Right renal pelvis (tissue), 4 donors: ENCODE measurements at regions not wholly inside any gene's neighbourhood (a gene's known extent, or its start where the extent isn't known, plus 50 kb on each side); places are given as distances from the start of the nearest gene placed in this dataset.
"Not testable (repeated sequence)": the region's sequence is repeated elsewhere in the genome, so short reads cannot be mapped to it uniquely, and the experiment has no call there.

Source experiments
- DNase-seq, 4 donors: peaks; one replicate each; pipeline ENCODE4 v3.0.0-alpha.2; 2013; ENCODE audit warnings: low read depth in 4 of 4, low spot score in 3 of 4, missing footprints in 1 of 4

DNA sequence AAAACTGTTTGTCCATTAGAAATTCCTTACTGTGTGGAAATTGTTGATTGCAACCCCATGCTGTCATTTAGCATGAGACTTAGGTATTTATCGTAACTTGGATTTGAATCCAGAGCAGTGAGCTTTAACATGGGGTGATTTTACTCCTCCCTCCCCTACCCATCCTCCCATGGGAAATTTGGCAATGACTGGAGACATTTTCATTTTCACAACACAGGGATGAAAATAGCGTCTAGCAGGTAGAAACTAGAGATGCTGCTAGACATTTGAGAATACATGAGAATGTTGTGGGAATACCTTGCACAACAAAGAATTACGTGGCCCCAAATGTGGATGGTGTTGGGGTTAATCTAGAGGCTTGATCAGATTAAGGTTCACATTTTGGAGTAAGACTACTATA is 191.3 kb upstream of the MPDZ start:
- no peak for DNase-seq

DNA sequence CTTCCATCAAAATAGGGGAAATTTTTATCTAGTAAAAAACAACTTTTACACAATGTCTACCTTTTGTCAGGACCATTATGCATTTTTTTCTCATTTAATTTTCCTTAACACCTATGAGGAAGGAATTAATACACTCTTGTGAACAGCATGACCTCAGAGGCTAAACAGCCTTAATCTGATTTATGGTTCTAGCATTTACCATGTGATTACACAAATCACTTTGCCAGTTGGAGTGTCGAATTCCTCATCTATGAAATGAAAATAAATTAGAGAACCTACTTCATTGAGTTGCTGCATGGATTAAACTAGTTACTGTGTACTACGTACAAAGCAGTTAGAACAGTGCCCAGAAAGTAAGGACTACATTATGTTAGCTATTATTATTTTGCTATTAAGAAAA is 187.7 kb upstream of the MPDZ start:
- no peak for DNase-seq

DNA sequence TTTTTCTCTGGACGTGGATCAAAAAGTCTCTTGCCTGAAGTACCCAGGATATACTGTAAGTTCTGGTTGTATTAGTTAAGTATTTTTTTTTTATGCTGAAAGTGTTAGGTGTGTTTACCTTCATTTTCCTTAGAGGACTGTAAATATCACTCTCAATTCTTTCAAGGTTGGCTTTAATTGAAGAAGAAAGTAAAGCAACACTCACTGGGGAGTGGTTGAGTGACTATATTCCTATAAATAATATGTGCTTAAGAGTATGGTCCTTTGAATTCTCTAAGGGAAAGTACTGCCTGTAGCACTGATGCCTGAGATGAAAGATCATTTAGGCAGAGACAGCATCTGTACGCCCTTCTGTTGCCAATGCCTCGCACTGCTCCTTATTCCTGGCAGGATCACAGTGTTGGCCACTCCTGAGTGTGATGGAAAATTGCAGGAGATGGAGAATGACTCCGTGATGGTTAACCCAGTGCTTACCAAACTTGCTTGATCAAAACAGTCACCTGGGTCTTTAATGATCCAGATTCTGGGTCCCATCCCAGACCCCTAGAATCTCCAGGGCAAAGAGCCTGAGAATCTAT is 182.0 kb upstream of the MPDZ start:
- DNase-seq, result no peak

DNA sequence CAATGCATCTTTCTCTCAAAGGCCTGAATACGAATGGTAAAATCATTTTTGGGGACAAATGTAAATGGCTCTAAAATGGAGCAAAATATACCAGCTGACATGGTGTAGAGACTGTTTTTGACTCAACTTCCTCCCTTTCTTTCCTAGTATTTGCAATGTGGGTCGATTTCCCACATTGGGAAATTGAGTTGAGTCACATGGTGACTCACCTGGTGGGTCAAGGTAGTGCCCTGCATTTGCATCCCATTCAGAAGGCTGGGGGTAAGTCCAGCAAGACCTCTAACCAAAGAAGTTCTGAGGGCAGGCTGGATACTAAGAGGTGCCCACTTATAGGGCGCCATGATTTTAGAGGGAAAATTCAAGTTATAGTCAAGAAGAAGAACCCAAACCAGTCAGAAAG is 179.6 kb upstream of the MPDZ start:
- no peak for DNase-seq

DNA sequence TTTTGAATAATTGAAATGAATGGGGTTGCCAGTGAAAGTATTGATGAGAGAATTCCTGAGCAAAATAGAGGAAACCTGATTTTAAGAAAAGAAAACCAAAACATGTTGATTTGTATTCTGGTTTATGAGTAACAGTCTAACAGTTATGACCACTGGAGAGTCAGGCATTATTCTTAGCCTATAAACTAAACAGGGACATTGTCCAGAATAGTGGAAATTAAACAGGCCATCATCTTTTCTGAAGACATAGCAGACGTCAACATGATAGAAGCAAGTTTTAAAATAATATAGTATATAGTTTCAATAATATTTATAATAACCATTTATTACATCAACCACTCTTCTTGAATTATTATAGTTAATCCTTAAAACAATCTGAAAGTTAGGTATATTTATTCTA is 178.3 kb upstream of the MPDZ start:
- no peak for DNase-seq

DNA sequence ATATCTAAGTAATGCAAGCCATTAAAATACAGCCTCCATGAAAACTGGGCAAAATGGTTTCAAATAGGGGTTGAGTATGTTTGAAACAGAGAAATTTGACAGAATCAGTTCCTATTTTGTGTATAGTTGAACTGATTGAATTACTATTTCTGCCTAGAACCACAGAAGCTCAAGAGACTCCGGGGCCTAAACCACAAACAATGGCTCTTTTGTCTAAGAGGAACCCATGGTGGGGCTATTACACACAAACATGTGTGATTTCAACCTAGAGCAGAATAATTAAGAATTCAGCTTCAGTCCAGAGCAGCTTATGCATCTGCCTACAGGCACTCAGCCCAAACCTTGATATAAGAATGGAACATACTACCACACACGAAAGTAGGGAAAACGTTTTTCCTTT is 171.2 kb upstream of the MPDZ start:
- no peak for DNase-seq

DNA sequence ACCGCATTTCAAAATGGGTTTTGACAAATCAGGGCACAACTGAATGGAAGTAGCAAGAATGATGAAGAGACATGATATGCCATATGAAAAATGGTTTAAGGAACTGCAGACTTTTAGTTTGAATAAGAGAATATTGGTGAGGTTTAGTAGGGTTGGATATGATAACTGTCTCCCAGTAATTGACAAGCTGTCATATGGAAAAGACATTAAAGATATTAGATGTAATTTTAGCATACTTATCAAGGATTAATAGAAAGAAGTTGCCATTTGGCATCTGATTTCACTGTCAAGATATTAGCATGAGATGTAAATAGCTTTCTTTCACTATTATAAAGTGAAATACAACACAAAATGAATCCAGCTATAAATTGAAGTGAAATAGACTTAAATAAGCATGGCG is 169.0 kb upstream of the MPDZ start:
- no peak for DNase-seq

DNA sequence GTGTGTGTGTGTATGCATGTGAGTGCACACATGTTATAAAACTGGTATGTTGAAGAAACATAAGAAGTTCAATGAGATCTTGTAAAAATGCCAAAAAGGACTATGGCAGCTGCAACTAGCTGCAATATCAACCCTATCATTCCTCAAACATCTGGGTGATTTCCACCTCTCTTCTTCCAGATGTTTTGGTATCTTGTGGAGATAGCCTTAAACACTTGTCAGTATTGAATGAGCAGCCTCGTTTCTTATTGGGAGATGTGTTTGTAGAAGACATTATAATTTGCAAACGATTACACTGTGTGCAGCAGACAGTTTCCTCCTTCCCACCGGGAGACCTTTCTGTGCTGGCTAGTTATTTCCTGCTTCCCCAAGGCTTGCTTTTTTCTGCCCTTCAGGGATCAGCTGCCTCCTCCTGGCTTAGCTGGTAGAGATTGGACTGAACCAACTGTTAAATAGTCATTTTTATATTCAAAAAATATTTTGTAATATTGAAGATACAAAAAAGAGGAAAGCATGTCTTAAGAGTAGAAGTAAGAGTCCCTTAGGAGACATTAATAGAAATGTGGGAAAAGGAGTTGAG is 168.4 kb upstream of the MPDZ start:
- no peak for DNase-seq

DNA sequence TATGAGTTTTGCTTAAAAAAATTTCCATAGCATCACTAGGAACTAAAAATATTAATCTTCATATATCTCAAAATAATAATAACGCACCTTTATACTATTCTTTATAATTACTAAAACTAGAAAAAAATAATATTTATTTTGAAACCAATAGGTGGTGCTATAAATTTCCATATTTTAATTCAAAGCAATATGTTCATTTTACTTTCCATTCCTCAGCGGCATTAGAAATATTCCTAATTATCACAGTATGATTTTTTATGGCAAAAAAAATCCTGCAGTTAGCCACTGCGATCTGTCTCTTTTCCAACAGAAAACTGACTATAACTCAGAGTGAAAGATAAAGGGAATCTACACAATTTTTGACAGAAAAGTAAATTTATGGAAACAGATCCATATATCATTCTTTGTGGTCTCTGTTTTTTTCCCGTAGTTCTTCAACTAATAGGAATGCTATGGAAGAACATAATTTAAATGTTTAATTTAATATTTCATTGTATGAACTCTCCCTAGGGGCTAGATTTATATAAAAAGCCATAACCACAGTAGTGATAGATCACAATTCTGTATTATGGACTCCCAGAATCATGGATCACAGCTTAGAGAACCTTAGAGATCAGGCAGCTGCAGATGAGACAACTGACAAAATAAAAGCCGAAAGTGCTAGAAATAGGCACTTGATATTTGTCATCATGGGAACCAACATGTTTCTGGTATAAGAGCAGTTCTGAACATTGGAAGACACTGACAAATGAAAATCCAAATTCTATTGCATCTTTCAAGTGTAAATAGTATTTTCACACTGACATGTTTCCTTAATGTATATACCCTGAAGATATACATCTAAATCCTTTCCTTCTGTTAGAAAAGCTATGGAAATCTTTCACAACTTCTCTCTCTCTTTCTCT is 167.7 kb upstream of the MPDZ start:
- DNase-seq, result no peak

DNA sequence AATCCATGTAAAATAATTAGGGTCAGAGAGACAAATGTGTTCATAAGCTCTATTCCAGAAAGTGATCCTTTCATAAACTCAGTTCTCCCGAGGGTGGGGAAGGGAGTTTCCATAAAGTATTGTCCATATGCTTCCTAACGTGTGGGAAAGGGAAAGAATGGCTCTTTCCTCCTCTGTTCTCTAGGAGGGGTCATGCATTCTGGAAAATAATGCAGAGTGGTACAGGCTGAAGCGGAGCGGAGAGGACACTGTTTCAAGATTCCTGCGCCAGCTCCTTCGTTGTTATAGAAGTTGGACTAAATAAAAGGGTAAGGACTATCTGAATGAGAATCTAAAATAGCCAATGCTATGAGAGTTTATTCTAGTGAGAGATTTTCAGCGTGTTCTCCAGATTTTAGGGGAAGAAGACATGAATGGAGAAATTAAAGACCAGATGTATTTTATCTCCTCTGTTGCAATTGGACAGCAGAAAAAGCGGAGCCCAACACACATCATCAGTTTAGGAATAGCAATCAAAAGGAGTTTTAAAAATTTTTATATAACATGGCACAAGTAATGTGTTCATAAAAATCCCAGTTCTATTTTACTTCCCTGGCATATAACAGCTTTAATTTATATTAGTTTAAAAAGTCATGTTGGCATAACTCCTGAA is 166.9 kb upstream of the MPDZ start:
- DNase-seq, result no peak

DNA sequence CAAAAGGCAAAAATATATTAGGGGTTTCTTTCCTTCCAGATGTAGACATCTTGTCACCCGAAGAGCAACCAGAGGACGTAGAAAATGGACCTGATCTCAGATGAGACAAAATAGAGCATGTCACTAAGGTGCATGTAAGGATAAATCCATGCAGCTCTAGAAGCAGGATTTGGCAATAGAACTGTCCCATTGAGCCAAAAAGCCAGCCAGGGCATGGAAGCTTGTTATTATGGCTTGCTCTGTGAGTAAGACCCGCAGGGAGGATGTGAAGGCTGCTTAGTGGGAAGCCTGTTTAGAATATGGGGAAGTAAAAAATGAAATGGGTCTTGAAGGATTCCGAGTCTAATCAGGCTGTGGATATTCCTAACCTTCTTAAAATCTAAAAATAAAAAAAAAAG is 165.6 kb upstream of the MPDZ start:
- DNase-seq, result no peak

DNA sequence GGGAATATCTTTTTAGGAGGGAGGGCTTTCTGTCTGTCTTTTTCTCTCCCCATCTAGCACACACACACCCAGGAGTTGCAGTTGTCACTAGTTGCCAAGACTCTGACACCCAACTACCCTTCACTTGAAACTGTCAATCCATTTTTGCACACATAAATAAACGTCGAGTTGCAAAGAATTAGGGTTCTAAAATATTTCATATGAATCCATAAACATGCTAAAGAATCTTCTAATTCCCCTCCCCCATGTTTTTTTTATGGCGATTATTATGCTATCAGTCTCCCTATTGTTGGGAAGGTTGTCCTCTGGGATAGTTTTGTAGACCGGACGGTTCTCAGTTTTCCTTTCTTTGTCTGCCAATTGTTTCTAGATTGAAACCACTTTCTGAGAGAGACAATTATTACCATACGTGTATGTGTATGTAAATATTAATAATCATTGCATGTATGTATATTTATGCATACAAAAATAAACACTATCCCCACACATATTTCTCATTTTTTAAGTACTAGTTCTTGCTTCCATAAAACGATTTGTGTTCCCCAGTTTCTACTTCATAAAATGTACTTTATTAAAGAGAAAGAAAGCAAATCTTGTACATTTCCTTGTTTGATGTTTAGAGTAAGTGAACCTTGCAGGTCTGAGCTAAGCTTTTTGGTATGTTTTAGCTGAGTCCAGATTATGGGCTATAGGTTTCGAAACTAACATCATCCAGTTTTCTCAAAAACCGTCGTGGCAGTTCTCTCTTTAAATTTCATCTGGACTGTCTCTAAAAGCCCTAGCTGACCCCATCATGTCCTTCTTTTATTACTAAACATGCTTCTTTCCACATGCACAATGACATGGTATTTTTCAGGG is 165.0 kb upstream of the MPDZ start:
- no peak for DNase-seq

DNA sequence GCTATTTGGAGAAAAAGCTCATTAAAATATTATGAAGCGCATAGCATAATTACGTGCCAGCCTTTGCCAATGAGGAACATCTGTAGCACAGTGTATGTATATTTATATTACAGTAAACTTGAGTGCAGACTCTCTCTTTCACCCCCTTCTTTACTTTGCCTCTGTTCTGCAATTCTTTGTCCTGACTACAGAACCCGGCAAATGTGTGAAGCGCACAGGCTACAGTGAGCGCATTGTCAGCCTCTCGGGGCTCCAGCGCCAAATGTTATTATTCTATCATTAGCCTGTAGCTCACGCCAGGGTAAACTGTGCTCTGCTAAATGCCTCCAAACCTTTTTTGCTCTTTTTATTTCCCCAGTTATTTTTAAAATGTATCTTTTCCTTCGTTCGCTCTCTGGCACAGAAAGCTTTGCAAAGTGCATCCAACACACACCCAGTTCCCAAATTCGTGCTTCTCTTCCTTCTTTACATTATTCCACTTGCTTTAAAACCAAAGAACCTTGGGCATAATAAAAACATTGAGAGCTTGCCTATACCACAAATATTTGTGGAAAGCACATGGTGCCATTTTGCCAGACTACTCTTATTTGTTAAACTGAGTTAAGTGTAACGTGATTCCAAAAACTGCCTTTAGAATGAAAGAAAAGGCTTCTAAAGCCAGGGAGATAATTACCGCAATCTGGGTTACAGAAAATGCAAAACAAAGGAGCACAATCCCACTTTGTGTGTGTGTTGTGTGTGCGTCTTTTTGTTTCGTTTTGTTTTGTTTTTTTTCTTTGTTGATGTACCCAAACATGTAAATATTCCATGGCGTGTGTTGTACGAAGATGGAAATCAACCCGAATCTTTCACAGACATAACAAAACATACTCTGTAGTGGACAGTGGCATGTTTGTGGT is 164.1 kb upstream of the MPDZ start:
- DNase-seq, result no peak

DNA sequence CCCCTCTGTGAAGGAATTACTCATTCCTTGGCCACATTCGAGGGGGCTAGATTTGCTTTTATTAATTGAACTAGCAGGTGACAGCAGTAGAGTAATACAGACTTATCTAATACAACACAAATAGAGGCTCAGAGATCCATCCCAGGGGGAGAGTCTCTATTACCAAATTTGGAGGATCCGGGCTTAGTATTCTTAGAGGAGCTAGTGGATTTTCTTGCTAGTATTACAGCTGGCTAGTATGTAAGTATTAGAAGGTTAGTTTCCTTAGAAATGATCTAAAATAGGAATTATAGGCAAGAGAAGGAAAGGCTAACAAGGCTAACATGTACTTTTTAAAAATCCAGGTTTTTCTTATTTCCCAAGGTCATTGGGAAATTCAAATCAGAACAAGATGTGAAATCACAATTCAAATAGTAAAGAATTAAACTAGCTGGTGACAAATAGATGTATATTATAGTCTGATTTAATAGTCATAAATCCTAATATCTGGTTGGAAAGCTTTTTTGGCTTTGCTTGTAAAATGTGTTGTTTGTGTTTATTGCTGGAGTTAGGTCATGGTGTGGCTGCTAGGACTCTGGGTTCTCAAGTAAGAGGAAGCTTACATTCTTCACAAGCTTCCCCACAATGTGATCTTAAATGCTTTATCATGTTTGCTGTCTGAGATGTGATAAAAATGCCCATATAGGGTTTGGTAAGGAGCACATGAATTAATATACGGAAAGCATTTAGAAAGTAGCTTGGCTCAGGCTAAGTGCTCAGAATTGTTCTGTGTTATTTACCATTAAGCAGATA is 160.4 kb upstream of the MPDZ start:
- no peak for DNase-seq

DNA sequence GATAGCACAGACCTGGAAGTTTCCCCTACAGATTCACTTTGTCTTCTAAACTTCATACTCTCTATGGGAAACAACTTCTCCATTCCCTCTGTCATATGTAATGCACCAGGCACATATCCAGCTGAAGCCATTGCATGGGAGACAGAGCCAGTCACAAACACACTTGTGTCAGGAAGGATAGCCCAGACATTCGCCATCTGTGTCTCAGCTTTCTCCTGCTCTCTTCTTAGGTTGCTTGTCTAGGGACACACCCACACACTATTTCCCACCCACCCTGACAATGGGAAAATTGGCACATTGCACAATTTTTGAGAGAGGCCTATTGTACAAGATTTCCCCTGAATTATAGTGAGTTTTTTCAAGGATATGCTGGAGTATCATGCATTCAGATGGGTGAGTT is 158.4 kb upstream of the MPDZ start:
- no peak for DNase-seq

DNA sequence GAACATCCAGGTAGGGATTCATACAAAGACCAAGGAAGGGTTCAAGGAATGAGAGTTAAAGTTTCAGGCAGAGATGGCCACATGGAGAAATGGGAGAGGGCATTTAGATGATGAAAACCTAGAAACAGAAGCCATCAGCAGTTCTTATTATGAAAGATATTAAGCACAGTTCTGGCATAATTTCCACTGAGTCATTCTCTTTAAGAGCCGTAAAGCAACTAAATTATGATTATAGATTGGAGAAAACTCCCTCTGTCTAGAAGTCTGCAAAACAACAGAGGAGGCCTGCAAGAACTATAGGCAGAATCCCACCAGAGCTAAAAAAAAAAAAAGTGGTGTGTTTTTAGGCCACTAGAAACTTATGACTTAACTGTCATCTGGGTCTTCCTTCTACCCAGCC is 157.1 kb upstream of the MPDZ start:
- DNase-seq, result no peak

DNA sequence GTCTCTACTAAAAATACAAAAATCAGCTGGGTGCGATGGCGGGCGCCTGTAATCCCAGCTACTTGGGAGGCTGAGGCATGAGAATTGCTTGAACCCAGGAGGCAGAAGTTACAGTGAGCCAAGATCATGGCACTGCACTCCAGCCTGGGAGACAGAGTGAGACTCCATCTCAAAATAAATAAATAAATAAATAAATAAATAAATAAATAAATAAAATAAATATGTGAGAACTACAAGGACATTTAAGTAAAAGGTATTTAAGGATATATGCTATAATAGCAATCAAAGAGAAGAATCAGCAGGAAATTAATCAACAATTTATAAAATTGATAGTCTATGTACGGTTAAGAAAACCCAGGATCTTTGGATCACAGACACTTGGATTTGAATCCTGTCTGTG is 154.0 kb upstream of the MPDZ start:
- DNase-seq, result not testable (repeated sequence)

DNA sequence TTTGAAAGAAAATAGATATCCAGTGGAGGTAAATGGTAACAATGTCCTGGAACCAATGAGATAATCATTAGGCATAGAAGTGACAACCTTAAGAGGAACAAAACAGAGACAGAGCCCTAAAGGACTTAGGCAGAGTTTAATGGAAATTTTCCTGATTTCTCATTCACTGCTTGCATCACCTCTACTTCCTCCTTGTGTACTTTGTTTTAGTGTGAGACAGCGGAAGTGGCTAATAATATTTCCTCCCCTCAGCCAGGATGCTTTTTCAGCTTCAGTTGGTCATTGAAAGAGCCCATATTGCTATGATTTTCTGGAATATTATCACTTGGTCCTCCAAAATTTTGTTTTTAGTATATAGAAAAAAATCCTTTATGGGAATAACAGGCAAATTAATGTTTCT is 153.4 kb upstream of the MPDZ start:
- DNase-seq, result no peak

DNA sequence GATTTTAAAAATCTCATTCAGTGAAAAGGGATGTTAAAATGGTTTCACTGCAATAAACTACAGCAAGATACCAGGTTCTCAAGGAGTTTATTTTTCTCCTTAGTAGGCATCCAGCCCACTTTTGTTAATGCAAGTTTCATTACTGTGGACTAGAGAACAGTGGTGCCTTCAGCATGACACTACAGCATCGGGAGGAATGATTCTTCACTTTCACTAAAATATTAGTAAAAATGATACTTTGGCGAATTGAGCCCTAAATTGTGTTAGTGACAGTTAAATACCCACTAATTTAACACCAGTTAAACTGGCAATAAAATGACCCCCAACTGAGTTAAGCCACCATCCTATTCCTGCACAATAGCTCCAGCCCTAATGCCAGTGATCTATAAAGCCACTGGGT is 152.2 kb upstream of the MPDZ start:
- DNase-seq, result no peak
